DND-41 (cell line): ENCODE measurements at regions not wholly inside any gene's neighbourhood (a gene's known extent, or its start where the extent isn't known, plus 50 kb on each side); places are given as distances from the start of the nearest gene placed in this dataset.

ENCODE experiments used
- CTCF ChIP-seq: IDR thresholded peaks from 2 replicates; pipeline ENCODE4 v1.5.1; 2012; ENCODE audit warnings: borderline replicate concordance, low read length, moderate library complexity, mild to moderate bottlenecking; ENCODE audit not compliant: poor library complexity, severe bottlenecking; ENCODE audit errors: extremely low read depth
- EZH2 ChIP-seq: IDR thresholded peaks from 3 replicates; pipeline ENCODE4 v1.6.1; 2012; ENCODE audit warnings: borderline replicate concordance, low read depth, mild to moderate bottlenecking, moderate library complexity, low read length, inconsistent platforms; ENCODE audit not compliant: severe bottlenecking

GRCh38 chr12:60174941-60175340 is 579.1 kb downstream of the SLC16A7 start:
- TF ChIP-seq CTCF = no peak
- TF ChIP-seq EZH2 = no peak
